ENCODE measurements at regions not wholly inside any gene's neighbourhood (a gene's known extent, or its start where the extent isn't known, plus 50 kb on each side); places are given as distances from the start of the nearest gene placed in this dataset.

- DNase-seq (ENCODE audit: low read depth) = no peak
Measured at GRCh38 chr5:146254223-146254622, 50.8 kb downstream of the RBM27 start.

- no peak for DNase-seq (ENCODE audit: low read depth)
Measured at GRCh38 chr5:146273109-146273508, 65.5 kb upstream of the POU4F3 start.

GRCh38 chr5:146283344-146283761, 55.3 kb upstream of the POU4F3 start:
- peak; percentile 92 for DNase-seq (ENCODE audit: low read depth)

- no peak for DNase-seq (ENCODE audit: low read depth)
Measured at GRCh38 chr5:146284016-146284415, 54.6 kb upstream of the POU4F3 start.

Measured in non-pigmented ciliary epithelial cell (primary cell).